Heart left ventricle (tissue), 13 donors: ENCODE measurements at regions not wholly inside any gene's neighbourhood (a gene's known extent, or its start where the extent isn't known, plus 50 kb on each side); places are given as distances from the start of the nearest gene placed in this dataset.

Experiments used
- CTCF ChIP-seq, 12 donors: fragments of 200-600 bp; sonication (generic) in 4 of 12; IDR thresholded peaks; one replicate each; pipeline versions ENCODE4 v1.5.0 to v1.8.0; 2018 to 2022; ENCODE audit warnings: antibody characterized with exemption in 12 of 12, mild to moderate bottlenecking in 5 of 12
- POLR2A ChIP-seq, 2 donors: fragments of 450-650 bp; IDR thresholded peaks; one replicate each; pipeline ENCODE4 v1.6.1; 2017; ENCODE audit warnings: antibody characterized with exemption in 2 of 2, mild to moderate bottlenecking in 2 of 2, moderate library complexity in 2 of 2
- donor health status: ischemic (EF 13 %, LVEDD 7.1; RV severe dilation, severe dysfunction).
- donor health status: DM: no; HTN: yes; CAD: no.
- donor health status: DM: no; HTN: no; CAD: no.
- donor health status: ischemic (EF 25% LVEDD 6.9; RV normal size, moderate dysfunction).
- donor health status: ischemic (EF 25% LVEDD 5.7; RV mildly dilated, moderate dysfunction).
- donor health status: ischemic (EF 35%, LVEDD 5.7; RV mildly dilated, moderate dysfunction).
- donor health status: nonischemic (EF 11% LVEDD 7.7; RV severe dilation, severe dysfunction).
- donor health status: DM: yes; HTN: yes; CAD: no.
- donor health status: PGD.
- donor health status: ischemic (EF 29% LVEDD 5.4; RV normal size, mild dysfunction).
- donor health status: nonischemic (EF 23%, LVEDD 6.1; RV moderate dilation, normal function).

GRCh38 chr2:241967467-241968144, 98.1 kb downstream of the RTP5 start:
- TF ChIP-seq CTCF (IDR thresholded peaks at IDR 0.05): no peak
- TF ChIP-seq POLR2A (IDR thresholded peaks at IDR 0.05): no peak
